Fibroblast of lung (primary cell): ENCODE measurements at regions not wholly inside any gene's neighbourhood (a gene's known extent, or its start where the extent isn't known, plus 50 kb on each side); places are given as distances from the start of the nearest gene placed in this dataset.

Source experiments
- DNase-seq, 2 donors: peaks; one replicate each; pipeline versions ENCODE4 v3.0.0 to v3.0.0-alpha.2; 2010; ENCODE audit warnings: low read depth in 2 of 2
- H2AFZ ChIP-seq: 2 replicates; pipeline ENCODE4 v1.5.1; 2012; ENCODE audit warnings: low read length, control low read depth, inconsistent platforms
- H3K27ac ChIP-seq: 2 replicates; pipeline ENCODE4 v1.5.1; 2011; ENCODE audit warnings: low read length, control low read depth; ENCODE audit not compliant: insufficient read depth
- H3K27me3 ChIP-seq: 2 replicates; pipeline ENCODE4 v1.5.1; 2011; ENCODE audit warnings: mild to moderate bottlenecking, low read length; ENCODE audit not compliant: control insufficient read depth, insufficient read depth
- H3K36me3 ChIP-seq: 2 replicates; pipeline ENCODE4 v1.5.1; 2011; ENCODE audit warnings: low read length; ENCODE audit not compliant: control insufficient read depth, insufficient read depth
- H3K4me1 ChIP-seq: 2 replicates; pipeline ENCODE4 v1.5.1; 2011; ENCODE audit warnings: low read length; ENCODE audit not compliant: control insufficient read depth, insufficient read depth; ENCODE audit errors: extremely low read depth
- H3K4me2 ChIP-seq: 2 replicates; pipeline ENCODE4 v1.5.1; 2011; ENCODE audit warnings: low read length, control low read depth; ENCODE audit not compliant: insufficient read depth; ENCODE audit errors: extremely low read depth
- H3K4me3 ChIP-seq, 4 experiments: fragments of 200-600 bp in 1 of 4; sonication (generic) in 1 of 4; replicated peaks in 1 of 4; 2 replicates each; pipeline ENCODE4 v1.5.1; 2011 to 2016; ENCODE audit warnings: low read length in 4 of 4, low read depth in 3 of 4, mild to moderate bottlenecking in 3 of 4, control low read depth in 2 of 4, inconsistent platforms in 1 of 4, mixed read lengths in 1 of 4; ENCODE audit not compliant: insufficient read depth in 1 of 4; ENCODE audit errors: control extremely low read depth in 1 of 4
- H3K79me2 ChIP-seq: 2 replicates; pipeline ENCODE4 v1.5.1; 2012; ENCODE audit warnings: mild to moderate bottlenecking, low read length, inconsistent platforms; ENCODE audit not compliant: control insufficient read depth, insufficient read depth
- H3K9ac ChIP-seq: 2 replicates; pipeline ENCODE4 v1.5.1; 2011; ENCODE audit warnings: mild to moderate bottlenecking, low read length, control low read depth; ENCODE audit not compliant: insufficient read depth
- H3K9me3 ChIP-seq: 2 replicates; pipeline ENCODE4 v1.5.1; 2012; ENCODE audit warnings: low read depth, low read length; ENCODE audit not compliant: control insufficient read depth, insufficient read depth
- H4K20me1 ChIP-seq: 2 replicates; pipeline ENCODE4 v1.5.1; 2011; ENCODE audit warnings: low read length; ENCODE audit not compliant: control insufficient read depth, insufficient read depth; ENCODE audit errors: extremely low read depth
- EZH2 ChIP-seq: IDR thresholded peaks from 2 replicates; pipeline ENCODE4 v1.5.1; 2012; ENCODE audit warnings: low read length, control low read depth, mild to moderate bottlenecking; ENCODE audit errors: missing control alignments
- TF ChIP-seq, protein P1 (sequence below), 2 donors: IDR thresholded peaks in 1 of 2; conservative IDR thresholded peaks in 1 of 2; 1 replicate in 1 of 2; 2 replicates in 1 of 2; pipeline ENCODE4 v1.5.1; 2011 to 2012; ENCODE audit warnings: low read length in 2 of 2, control low read depth in 1 of 2, inconsistent platforms in 1 of 2, low read depth in 1 of 2, mild to moderate bottlenecking in 1 of 2

GRCh38 chr16:60989592-60989991, 1046.6 kb downstream of the CDH8 start:
- Histone ChIP-seq H3K4me1 (no peaks in the 10 kb centered on the region), H3K9ac (no peak overlapping the region), H4K20me1 (no peaks in the 10 kb centered on the region), H3K9me3 (no peaks in the 10 kb centered on the region), H3K27ac (no peak overlapping the region), H2AFZ (no peak overlapping the region), H3K79me2 (no peaks in the 10 kb centered on the region), H3K27me3 (no peaks in the 10 kb centered on the region), H3K4me3 (no peak overlapping the region), H3K36me3 (no peaks in the 10 kb centered on the region), H3K4me2 (no peak overlapping the region)
- peak in 1 of 2 donors; percentile 1 for DNase-seq
- TF ChIP-seq, protein P1, sequence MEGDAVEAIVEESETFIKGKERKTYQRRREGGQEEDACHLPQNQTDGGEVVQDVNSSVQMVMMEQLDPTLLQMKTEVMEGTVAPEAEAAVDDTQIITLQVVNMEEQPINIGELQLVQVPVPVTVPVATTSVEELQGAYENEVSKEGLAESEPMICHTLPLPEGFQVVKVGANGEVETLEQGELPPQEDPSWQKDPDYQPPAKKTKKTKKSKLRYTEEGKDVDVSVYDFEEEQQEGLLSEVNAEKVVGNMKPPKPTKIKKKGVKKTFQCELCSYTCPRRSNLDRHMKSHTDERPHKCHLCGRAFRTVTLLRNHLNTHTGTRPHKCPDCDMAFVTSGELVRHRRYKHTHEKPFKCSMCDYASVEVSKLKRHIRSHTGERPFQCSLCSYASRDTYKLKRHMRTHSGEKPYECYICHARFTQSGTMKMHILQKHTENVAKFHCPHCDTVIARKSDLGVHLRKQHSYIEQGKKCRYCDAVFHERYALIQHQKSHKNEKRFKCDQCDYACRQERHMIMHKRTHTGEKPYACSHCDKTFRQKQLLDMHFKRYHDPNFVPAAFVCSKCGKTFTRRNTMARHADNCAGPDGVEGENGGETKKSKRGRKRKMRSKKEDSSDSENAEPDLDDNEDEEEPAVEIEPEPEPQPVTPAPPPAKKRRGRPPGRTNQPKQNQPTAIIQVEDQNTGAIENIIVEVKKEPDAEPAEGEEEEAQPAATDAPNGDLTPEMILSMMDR (conservative IDR thresholded peaks at IDR 0.05 in 1 of 2, IDR thresholded peaks at IDR 0.05 in 1 of 2; ENCODE audit: low read depth in 1 of 2, low read length in 2 of 2) = no peak
- no peak for TF ChIP-seq EZH2

DNA sequence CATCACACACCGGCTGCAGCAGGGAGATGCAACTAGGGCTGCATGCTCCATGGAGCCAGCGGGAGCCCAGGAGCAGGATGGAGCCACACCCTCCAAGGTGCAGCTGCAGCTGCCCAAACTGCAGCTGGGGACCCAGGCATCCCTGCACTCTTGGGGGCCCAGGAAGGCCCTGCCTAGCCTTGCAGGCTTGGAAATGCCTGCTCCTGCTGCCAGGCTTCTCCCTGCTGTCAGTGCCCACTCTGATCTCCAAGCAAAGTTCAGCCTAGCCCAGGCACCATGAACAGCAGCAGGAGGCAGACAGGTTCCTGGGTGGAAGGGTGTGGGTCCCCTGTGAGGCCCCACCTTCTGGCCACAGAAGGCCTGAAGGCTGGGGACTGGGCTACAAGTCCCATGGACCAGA, 1057.1 kb downstream of the CDH8 start:
- no peak overlapping the region for H3K9ac ChIP-seq
- H3K4me3 ChIP-seq = no peak overlapping the region
- H3K27ac ChIP-seq = no peak overlapping the region
- H3K4me1 ChIP-seq = no peaks in the 10 kb centered on the region
- no peaks in the 10 kb centered on the region for H3K79me2 ChIP-seq
- no peak for DNase-seq
- no peak overlapping the region for H3K4me2 ChIP-seq
- TF ChIP-seq, protein P1 (conservative IDR thresholded peaks at IDR 0.05 in 1 of 2, IDR thresholded peaks at IDR 0.05 in 1 of 2; ENCODE audit: low read depth in 1 of 2, low read length in 2 of 2) = no peak
- TF ChIP-seq EZH2 = no peak
- no peaks in the 10 kb centered on the region for H4K20me1 ChIP-seq
- no peak overlapping the region for H2AFZ ChIP-seq
- H3K27me3 ChIP-seq = no peaks in the 10 kb centered on the region
- H3K9me3 ChIP-seq = no peaks in the 10 kb centered on the region
- H3K36me3 ChIP-seq = no peaks in the 10 kb centered on the region

- no peaks in the 10 kb centered on the region for H3K36me3 ChIP-seq
- H3K4me2 ChIP-seq = no peak overlapping the region
- no peaks in the 10 kb centered on the region for H3K9me3 ChIP-seq
- H4K20me1 ChIP-seq = no peaks in the 10 kb centered on the region
- H3K9ac ChIP-seq = no peak overlapping the region
- H3K27ac ChIP-seq = no peak overlapping the region
- H3K4me1 ChIP-seq = no peaks in the 10 kb centered on the region
- no peaks in the 10 kb centered on the region for H3K27me3 ChIP-seq
- H3K79me2 ChIP-seq = no peaks in the 10 kb centered on the region
- H3K4me3 ChIP-seq = no peak overlapping the region
- DNase-seq = no peak
- H2AFZ ChIP-seq = no peak overlapping the region
- TF ChIP-seq EZH2 = no peak
- TF ChIP-seq, protein P1 (conservative IDR thresholded peaks at IDR 0.05 in 1 of 2, IDR thresholded peaks at IDR 0.05 in 1 of 2; ENCODE audit: low read depth in 1 of 2, low read length in 2 of 2) = no peak
Observed at GRCh38 chr16:60949800-60950199, 1086.4 kb downstream of the CDH8 start.
